ENCODE measurements at regions not wholly inside any gene's neighbourhood (a gene's known extent, or its start where the extent isn't known, plus 50 kb on each side); places are given as distances from the start of the nearest gene placed in this dataset.

DNA sequence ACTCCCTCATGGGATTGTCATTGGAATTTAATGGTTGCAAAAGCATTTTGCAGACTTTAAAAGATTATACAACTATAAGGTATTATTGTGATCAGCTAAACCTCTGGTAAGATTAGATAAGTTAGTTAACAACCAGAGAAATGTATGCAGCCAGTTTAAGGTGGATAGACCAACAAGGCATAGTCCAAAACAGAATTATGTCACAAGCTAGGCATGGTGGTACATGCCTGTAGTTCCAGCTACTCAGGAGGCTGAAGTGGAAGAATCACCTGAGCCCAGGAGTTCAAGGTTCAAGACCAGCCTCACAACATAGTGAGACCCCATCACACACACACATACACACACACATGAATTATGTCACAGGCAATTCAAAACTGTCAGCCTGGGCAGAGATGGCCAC, 54.7 kb upstream of the KLHL13 start:
- no peak overlapping the region for H2BK20ac ChIP-seq (ENCODE audit: low read length)
- H4K91ac ChIP-seq (replicated peaks; ENCODE audit: insufficient read length, low read length), result no peak overlapping the region
- no peak overlapping the region for H3K4me2 ChIP-seq (ENCODE audit: insufficient read depth in 1 of 2, low read depth in 2 of 2, low read length in 2 of 2)
- H2BK120ac ChIP-seq (replicated peaks; ENCODE audit: low read depth, low read length), result no peak overlapping the region
- no peak overlapping the region for H4K5ac ChIP-seq (ENCODE audit: insufficient read length, low read depth, low read length)
- H3K18ac ChIP-seq (ENCODE audit: extremely low read depth, low read length), result no peak overlapping the region
- ChIA-PET CTCF (ENCODE audit: partially characterized antibody) (interaction anchor here (1.1 kb wide), 1 partner anchor 14 kb away, joined by 3 read pairs; no protein-coding TSS in a partner anchor), POLR2A (ENCODE audit: partially characterized antibody) (no interaction called here)
- H3K27me3 ChIP-seq (replicated peaks in 1 of 4; ENCODE audit: control insufficient read depth in 3 of 4, extremely low read depth in 1 of 4, insufficient read depth in 3 of 4, low read length in 3 of 4), result no peaks in the 10 kb centered on the region
- FAIRE-seq (no peak), DNase-seq (ENCODE audit: low read depth in 1 of 2, low spot score in 2 of 2) (no peak)
- H3K9me3 ChIP-seq (ENCODE audit: insufficient read depth in 2 of 2, low read depth in 1 of 2, low read length in 1 of 2), result no peaks in the 10 kb centered on the region
- no peak overlapping the region for H2AFZ ChIP-seq (ENCODE audit: low read length)
- H3K23me2 ChIP-seq (ENCODE audit: low read depth, low read length), result no peaks in the 10 kb centered on the region
- H3K4me3 ChIP-seq (ENCODE audit: extremely low read depth in 1 of 4, insufficient read depth in 2 of 4, low read depth in 3 of 4, low read length in 4 of 4), result no peak overlapping the region
- no peak overlapping the region for H2BK15ac ChIP-seq (ENCODE audit: low read length)
- H2BK5ac ChIP-seq (ENCODE audit: low read depth, low read length), result no peak overlapping the region
- no peak overlapping the region for H3K56ac ChIP-seq (replicated peaks; ENCODE audit: insufficient read length, low read depth, low read length)
- H3K36me3 ChIP-seq (ENCODE audit: control insufficient read depth in 2 of 4, insufficient read depth in 4 of 4, low read length in 3 of 4), result no peaks in the 10 kb centered on the region
- no peak overlapping the region for H3K9ac ChIP-seq (replicated peaks in 1 of 4; ENCODE audit: extremely low read depth in 1 of 4, low read depth in 3 of 4, low read length in 3 of 4)
- H3K4me1 ChIP-seq (replicated peaks in 1 of 4; ENCODE audit: control insufficient read depth in 3 of 4, insufficient read depth in 4 of 4, low read length in 3 of 4), result no peaks in the 10 kb centered on the region
- no peak overlapping the region for H2AK5ac ChIP-seq (ENCODE audit: low read depth, low read length)
- H3K79me2 ChIP-seq (ENCODE audit: control insufficient read depth in 1 of 2, insufficient read depth in 2 of 2, low read length in 2 of 2), result no peaks in the 10 kb centered on the region
- H3K79me1 ChIP-seq (ENCODE audit: low read depth, low read length), result no peaks in the 10 kb centered on the region
- no peak overlapping the region for H3K23ac ChIP-seq (ENCODE audit: insufficient read length)
- no peak overlapping the region for H3K14ac ChIP-seq (ENCODE audit: insufficient read length)
- no peak overlapping the region for H2BK12ac ChIP-seq (ENCODE audit: low read depth, low read length)
- H3K4ac ChIP-seq (replicated peaks; ENCODE audit: insufficient read length, low read depth, low read length), result no peak overlapping the region
- H4K20me1 ChIP-seq (replicated peaks in 1 of 2; ENCODE audit: control insufficient read depth in 1 of 2, insufficient read depth in 2 of 2, low read length in 2 of 2), result no peaks in the 10 kb centered on the region
- H3K27ac ChIP-seq (ENCODE audit: low read depth, low read length), result no peak overlapping the region
- no peak overlapping the region for H4K8ac ChIP-seq (ENCODE audit: extremely low read depth, insufficient read depth, low read length)
- TF ChIP-seq JUND (IDR thresholded peaks at IDR 0.05; ENCODE audit: low read length) (no peak), SAP30 (IDR thresholded peaks at IDR 0.05; ENCODE audit: insufficient read depth, insufficient replicate concordance, low read length) (no peak), CEBPB (IDR thresholded peaks at IDR 0.05; ENCODE audit: low read depth, low read length) (no peak), TAF1 (IDR thresholded peaks at IDR 0.05; ENCODE audit: low read depth, low read length) (no peak), PHF8 (conservative IDR thresholded peaks at IDR 0.05; ENCODE audit: low read depth, low read length) (no peak)
- TF ChIP-seq, protein P1, sequence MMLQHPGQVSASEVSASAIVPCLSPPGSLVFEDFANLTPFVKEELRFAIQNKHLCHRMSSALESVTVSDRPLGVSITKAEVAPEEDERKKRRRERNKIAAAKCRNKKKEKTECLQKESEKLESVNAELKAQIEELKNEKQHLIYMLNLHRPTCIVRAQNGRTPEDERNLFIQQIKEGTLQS (IDR thresholded peaks at IDR 0.05; ENCODE audit: insufficient read depth, low read depth, low read length), result no peak

Measured in H1 (cell line).